OCI-M2 (cell line): ENCODE measurements at regions not wholly inside any gene's neighbourhood (a gene's known extent, or its start where the extent isn't known, plus 50 kb on each side); places are given as distances from the start of the nearest gene placed in this dataset.

Source experiments
- DNase-seq: peaks from one replicate; lab custom pipeline; 2025; ENCODE audit not compliant: unreplicated experiment; lab: John Stamatoyannopoulos, UW

GRCh38 chr13:99027661-99028425, 50.0 kb upstream of the DOCK9 start:
- DNase-seq, result no peak

DNA sequence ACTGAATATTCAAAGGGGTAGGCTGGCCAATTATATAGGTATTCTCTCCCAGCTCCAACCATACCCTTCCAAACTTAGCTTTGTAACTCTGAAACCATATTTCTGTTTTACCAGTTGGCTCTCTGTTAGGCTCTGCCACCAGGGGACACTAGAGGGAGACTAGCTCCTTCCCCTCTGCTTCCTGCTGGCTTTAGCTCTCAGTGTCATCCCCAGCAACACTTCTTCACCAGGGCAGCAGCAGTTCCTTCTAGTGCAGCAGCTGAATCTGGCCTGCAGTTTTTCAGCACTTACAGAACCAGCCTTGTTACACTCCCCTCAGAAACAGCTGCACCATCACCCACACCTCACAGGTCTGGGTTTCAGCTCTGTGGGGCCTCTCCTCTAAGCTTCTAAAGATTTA, 51.0 kb upstream of the DOCK9 start:
- no peak for DNase-seq

- DNase-seq, result no peak
Observed at GRCh38 chr13:99029576-99029975, 51.7 kb upstream of the DOCK9 start.

GRCh38 chr13:99030326-99030725, 52.5 kb upstream of the DOCK9 start:
- DNase-seq, result no peak

- no peak for DNase-seq
Observed at GRCh38 chr13:99031832-99032231, 54.0 kb upstream of the DOCK9 start.

- DNase-seq, result no peak
Observed at GRCh38 chr13:99033814-99034213, 56.0 kb upstream of the DOCK9 start.

DNA sequence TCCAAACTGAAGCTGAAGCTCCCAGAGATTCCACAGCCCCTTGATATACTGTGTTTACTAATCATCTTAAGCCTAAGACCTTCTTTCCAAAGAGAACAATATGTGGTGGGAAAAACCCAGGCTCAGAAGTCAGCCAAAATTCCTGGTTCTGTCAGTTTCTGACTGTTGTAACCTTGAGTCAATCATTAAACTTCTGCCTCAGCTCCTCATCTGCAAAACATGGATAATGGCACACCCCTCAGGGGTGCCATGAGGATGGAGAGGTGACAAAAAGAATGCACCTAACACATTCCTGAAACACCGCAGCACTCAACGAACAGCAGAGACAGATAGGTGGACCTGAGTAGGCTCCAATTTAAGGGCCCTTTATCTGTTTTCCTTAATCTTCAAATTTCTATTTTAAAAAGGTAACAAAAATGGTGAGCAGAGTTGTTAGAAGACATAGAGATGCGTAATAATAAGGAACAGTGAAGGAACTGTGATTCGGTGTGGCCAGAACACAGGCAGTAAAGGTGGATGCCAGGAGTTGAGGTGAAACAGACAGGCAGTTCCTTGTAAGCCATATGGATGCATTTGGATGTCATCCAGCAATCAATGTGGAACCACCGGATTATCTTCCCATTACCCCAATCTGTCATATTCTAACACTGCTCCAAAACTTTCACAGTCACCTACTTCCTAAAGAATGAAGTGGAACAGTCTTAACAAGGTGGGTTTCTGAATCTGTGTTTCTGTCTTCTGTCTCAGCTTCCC, 56.6 kb upstream of the DOCK9 start:
- DNase-seq, result no peak

GRCh38 chr13:99035715-99036114, 57.9 kb upstream of the DOCK9 start:
- DNase-seq, result no peak

- DNase-seq, result no peak
Observed at GRCh38 chr13:99037756-99038155, 59.9 kb upstream of the DOCK9 start.

DNA sequence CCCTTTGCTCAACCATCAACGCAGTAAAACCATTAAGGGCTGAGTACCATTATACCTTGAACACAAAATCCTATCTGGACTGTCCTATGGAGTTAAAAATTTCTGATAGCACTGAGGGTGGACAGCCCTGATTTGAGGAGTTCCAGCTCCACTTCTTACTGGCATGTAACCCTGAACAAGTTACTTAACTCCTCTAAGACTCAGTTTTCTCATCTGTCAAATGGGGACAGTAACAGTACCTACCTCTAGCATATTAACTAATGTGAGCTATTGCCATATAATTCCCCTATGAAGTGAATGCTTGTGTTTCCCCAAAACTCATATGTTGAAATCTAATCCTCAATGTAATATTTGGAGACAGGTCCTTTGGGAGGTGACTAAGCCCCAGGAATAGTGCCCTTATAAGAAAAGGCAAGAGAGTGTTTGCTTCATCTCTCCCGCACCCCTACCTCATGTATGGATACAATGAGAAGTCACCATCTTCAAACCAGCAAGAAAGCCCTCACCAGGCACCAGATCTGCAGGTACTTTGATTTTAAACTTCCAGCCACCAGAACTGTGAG, 61.9 kb upstream of the DOCK9 start:
- no peak for DNase-seq

GRCh38 chr13:99040536-99041131, 62.8 kb upstream of the DOCK9 start:
- DNase-seq, result no peak

DNA sequence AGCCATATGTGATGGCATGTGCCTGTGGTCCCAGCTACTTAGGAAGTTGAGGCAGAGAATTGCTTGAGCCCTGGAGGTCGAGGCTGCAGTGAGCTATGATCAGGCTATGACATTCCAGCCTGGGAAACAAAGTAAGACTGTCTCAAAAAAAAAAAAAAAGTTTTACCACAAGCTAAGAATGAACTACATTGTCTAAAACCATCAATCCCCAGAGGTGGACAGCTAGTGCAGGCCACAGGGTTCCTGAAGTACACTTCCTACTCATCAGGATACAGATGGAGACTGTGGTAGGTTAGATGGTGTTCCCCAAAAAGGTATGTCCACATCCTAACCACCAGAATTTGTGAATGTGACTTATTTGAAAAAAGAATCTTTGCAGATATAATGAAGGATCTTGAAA, 63.5 kb upstream of the DOCK9 start:
- no peak for DNase-seq

DNA sequence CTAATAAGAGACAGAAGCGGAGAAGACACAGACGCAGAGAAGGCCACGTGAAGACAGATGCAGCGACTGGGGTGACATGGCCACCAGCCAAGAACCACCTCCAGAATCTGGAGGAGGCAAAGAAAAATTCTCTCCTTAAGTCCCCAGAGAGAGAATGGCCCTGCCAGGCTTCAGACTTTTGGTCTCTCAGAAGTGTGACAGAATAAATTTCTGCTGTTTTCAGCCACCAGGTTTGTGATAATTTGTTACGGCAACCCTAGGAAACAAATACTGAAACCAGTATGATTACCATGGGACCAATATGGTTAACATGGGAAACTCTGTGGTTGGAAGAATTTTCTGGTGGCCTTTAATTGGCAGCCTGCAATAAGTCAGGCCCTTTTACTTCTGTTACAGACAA, 63.9 kb upstream of the DOCK9 start:
- DNase-seq, result no peak

- no peak for DNase-seq
Observed at GRCh38 chr13:99042521-99043250, 64.8 kb upstream of the DOCK9 start.

DNA sequence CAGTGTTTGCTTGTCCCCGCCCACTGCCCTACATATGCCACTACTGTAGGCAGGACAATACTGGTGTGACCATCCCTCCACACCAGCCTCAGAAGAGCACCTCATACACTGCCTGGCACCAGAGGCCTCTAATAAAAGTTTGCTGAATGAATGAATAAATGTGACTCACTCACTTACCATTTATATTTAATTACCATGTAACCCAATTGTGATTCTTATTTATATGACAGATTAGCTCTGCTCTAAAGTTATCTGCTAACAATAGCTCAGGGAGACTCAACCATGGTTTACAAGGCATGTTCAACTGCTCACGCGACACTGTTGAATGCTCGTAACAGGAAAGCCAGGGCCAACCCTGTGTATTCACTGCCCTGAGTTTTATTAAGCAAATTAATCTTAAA, 66.0 kb upstream of the DOCK9 start:
- DNase-seq, result no peak

- DNase-seq, result no peak
Observed at GRCh38 chr13:99044764-99045163, 66.9 kb upstream of the DOCK9 start.

DNA sequence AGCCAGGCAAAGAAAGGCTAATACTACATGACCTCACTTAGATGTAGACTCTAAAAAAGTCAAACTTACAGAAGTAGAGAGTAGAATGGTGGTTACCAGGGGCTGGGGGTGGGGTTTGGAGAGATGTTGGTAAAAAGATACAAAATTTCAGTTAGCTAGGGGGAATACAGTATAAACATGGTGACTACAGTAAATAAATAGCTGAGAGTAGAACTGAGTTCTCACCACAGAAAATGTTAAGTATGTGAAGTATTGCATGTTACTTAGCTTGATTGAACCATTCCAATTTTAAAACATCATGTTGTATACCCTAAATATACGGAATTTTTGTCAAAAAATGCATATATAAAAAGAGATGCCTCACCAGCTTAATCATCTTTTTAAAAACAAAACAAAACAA, 67.5 kb upstream of the DOCK9 start:
- DNase-seq, result no peak

DNA sequence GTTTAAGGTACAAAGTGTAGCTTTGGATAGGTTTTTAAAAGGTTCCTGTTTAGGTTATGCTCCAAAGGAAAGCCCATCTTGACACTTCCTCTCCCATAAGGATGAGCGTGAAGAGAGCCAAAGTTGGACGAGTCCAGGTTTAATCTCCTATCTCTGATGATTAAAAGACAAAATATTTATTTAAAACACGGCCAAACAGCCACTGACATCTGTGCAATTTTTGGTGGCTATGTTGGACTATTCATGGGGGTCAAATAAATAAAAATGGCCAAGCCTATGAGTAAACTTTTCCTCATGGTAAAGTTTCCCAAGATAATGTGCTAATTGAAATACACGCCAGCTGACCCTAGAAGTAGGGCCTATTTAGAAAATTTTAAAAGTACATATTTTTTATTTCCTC, 69.0 kb upstream of the DOCK9 start:
- no peak for DNase-seq

GRCh38 chr13:99050983-99051488, 73.2 kb upstream of the DOCK9 start:
- DNase-seq, result no peak

GRCh38 chr13:99051768-99052455, 74.0 kb upstream of the DOCK9 start:
- no peak for DNase-seq
